ENCODE measurements at regions not wholly inside any gene's neighbourhood (a gene's known extent, or its start where the extent isn't known, plus 50 kb on each side); places are given as distances from the start of the nearest gene placed in this dataset.

- TF ChIP-seq POLR2A (IDR thresholded peaks at IDR 0.05) (no peak), POLR2AphosphoS5 (IDR thresholded peaks at IDR 0.05) (no peak), CTCF (IDR thresholded peaks at IDR 0.05) (no peak)
- H3K36me3 ChIP-seq, result no peaks in the 10 kb centered on the region
- H3K4me1 ChIP-seq, result peaks cover 0 to 4% of the 10 kb centered on the region in 2 donors
- no peak for DNase-seq (ENCODE audit: low spot score in 2 of 2)
- H3K27me3 ChIP-seq, result no peaks in the 10 kb centered on the region
- intact Hi-C loops (cut with DNase I; ENCODE audit: low total_unique reads), result no loop called here
- no peak overlapping the region for H3K4me3 ChIP-seq
- H3K27ac ChIP-seq, result no peak overlapping the region
- no peaks in the 10 kb centered on the region for H3K9me3 ChIP-seq
Measured at GRCh38 chr14:98955741-98956070, 316.3 kb downstream of the BCL11B start.

GRCh38 chr14:98956181-98956580 is 315.8 kb downstream of the BCL11B start:
- H3K36me3 ChIP-seq, result no peaks in the 10 kb centered on the region
- H3K27me3 ChIP-seq, result no peaks in the 10 kb centered on the region
- peak overlapping the region in 1 of 2 donors; percentile 3 for H3K27ac ChIP-seq
- intact Hi-C loops (cut with DNase I; ENCODE audit: low total_unique reads), result no loop called here
- no peak overlapping the region for H3K4me3 ChIP-seq
- TF ChIP-seq CTCF (IDR thresholded peaks at IDR 0.05) (no peak), POLR2A (IDR thresholded peaks at IDR 0.05) (no peak), POLR2AphosphoS5 (IDR thresholded peaks at IDR 0.05) (no peak)
- DNase-seq (ENCODE audit: low spot score in 2 of 2), result no peak
- no peaks in the 10 kb centered on the region for H3K9me3 ChIP-seq
- peaks cover 0 to 4% of the 10 kb centered on the region in 2 donors for H3K4me1 ChIP-seq

GRCh38 chr14:98956661-98957060 is 315.3 kb downstream of the BCL11B start:
- TF ChIP-seq POLR2A (IDR thresholded peaks at IDR 0.05) (no peak), POLR2AphosphoS5 (IDR thresholded peaks at IDR 0.05) (no peak), CTCF (IDR thresholded peaks at IDR 0.05) (no peak)
- H3K4me1 ChIP-seq, result peaks cover 0 to 4% of the 10 kb centered on the region in 2 donors
- no peak for DNase-seq (ENCODE audit: low spot score in 2 of 2)
- H3K4me3 ChIP-seq, result no peak overlapping the region
- H3K27me3 ChIP-seq, result no peaks in the 10 kb centered on the region
- H3K27ac ChIP-seq, result peak overlapping the region; percentile 25 to 66
- no peaks in the 10 kb centered on the region for H3K9me3 ChIP-seq
- H3K36me3 ChIP-seq, result no peaks in the 10 kb centered on the region
- intact Hi-C loops (cut with DNase I; ENCODE audit: low total_unique reads), result no loop called here

- Histone ChIP-seq H3K27me3 (no peaks in the 10 kb centered on the region), H3K36me3 (no peaks in the 10 kb centered on the region), H3K4me3 (no peak overlapping the region), H3K9me3 (no peaks in the 10 kb centered on the region), H3K4me1 (peaks cover 0 to 4% of the 10 kb centered on the region in 2 donors), H3K27ac (peak overlapping the region; percentile 25 to 66)
- intact Hi-C loops (cut with DNase I; ENCODE audit: low total_unique reads), result no loop called here
- no peak for TF ChIP-seq CTCF (IDR thresholded peaks at IDR 0.05)
- TF ChIP-seq POLR2AphosphoS5 (IDR thresholded peaks at IDR 0.05), result peak; percentile 52 to 98 (median 80)
- DNase-seq (ENCODE audit: low spot score in 2 of 2), result peak in 1 of 2 donors; percentile 64
Measured at GRCh38 chr14:98957211-98958047, 314.6 kb downstream of the BCL11B start.

GRCh38 chr14:98958048-98958631 is 313.9 kb downstream of the BCL11B start:
- Histone ChIP-seq H3K4me3 (no peak overlapping the region), H3K36me3 (no peaks in the 10 kb centered on the region), H3K27me3 (no peaks in the 10 kb centered on the region), H3K9me3 (no peaks in the 10 kb centered on the region), H3K27ac (no peak overlapping the region), H3K4me1 (peaks cover 0 to 4% of the 10 kb centered on the region in 2 donors)
- no peak for TF ChIP-seq POLR2AphosphoS5 (IDR thresholded peaks at IDR 0.05)
- no peak for TF ChIP-seq CTCF (IDR thresholded peaks at IDR 0.05)
- TF ChIP-seq POLR2A (IDR thresholded peaks at IDR 0.05), result no peak
- intact Hi-C loops (cut with DNase I; ENCODE audit: low total_unique reads), result no loop called here
- no peak for DNase-seq (ENCODE audit: low spot score in 2 of 2)

Data from breast epithelium (tissue), 4 donors.